ENCODE measurements at regions not wholly inside any gene's neighbourhood (a gene's known extent, or its start where the extent isn't known, plus 50 kb on each side); places are given as distances from the start of the nearest gene placed in this dataset.

DNA sequence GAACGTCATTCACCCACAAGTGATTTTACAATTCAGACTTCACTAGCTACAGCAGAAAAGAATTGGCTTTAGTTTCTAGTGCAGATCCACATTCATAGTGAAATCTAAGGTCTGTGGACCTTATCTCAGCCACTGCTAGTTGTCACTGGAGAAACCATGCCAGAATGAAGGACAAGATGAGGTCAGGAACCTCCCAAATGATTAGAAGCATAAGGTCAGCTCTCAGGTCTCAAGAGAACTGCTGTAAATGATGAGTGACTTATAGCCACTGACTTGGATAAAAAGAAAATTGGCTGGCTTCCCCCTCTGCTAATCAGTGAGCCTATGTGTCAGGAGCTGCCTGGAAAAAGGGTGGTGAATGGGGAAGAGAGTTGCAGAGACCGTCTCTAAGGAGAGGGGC lies 265.3 kb upstream of the BMP2 start:
- H3K4me1 ChIP-seq (ENCODE audit: control insufficient read depth, insufficient read depth, low read length): no peaks in the 10 kb centered on the region
- no peak overlapping the region for H3K4me3 ChIP-seq (ENCODE audit: low read depth, low read length)
- TF ChIP-seq ZNF555 (tag by site-specific recombination; conservative IDR thresholded peaks at IDR 0.05) (no peak), ZNF658 (tag by site-specific recombination; IDR thresholded peaks at IDR 0.05) (no peak)
- ChIA-PET POLR2A (no interaction called here), CTCF (interaction anchor here (0.5 kb wide), 1 partner anchor 175 kb away, joined by 4 read pairs; no protein-coding TSS in a partner anchor)
- no peak overlapping the region for H3K27ac ChIP-seq (ENCODE audit: extremely low read depth, low read depth, low read length)
- H3K36me3 ChIP-seq (ENCODE audit: control insufficient read depth in 2 of 2, insufficient read depth in 1 of 2, low read length in 2 of 2): no peaks in the 10 kb centered on the region
- no peaks in the 10 kb centered on the region for H3K9me3 ChIP-seq (ENCODE audit: control insufficient read depth, insufficient read depth, low read depth, low read length)

DNA sequence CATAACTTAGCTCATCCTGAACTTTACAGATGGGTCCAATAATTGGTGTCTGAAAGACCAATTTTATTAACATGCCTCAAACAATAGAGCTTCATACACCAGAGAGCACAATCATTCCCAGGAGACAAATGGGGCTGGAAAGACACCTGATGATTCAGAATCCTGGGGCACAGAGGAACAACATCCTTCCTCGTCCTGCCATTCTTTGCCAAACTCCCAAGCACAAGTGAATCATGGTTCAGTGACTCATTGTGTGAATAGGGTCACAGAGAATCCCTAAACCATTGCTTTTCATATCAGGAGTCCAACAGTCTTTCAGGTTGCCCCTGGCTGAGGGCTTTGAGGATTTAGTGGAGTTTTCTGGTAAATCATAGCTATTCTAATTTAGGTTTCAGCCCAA lies 266.4 kb upstream of the BMP2 start:
- Histone ChIP-seq H3K9me3 (ENCODE audit: control insufficient read depth, insufficient read depth, low read depth, low read length) (no peaks in the 10 kb centered on the region), H3K27ac (ENCODE audit: extremely low read depth, low read depth, low read length) (no peak overlapping the region), H3K4me3 (ENCODE audit: low read depth, low read length) (no peak overlapping the region), H3K36me3 (ENCODE audit: control insufficient read depth in 2 of 2, insufficient read depth in 1 of 2, low read length in 2 of 2) (no peaks in the 10 kb centered on the region), H3K4me1 (ENCODE audit: control insufficient read depth, insufficient read depth, low read length) (no peaks in the 10 kb centered on the region)
- ChIA-PET POLR2A (no interaction called here), CTCF (no interaction called here)
- no peak for TF ChIP-seq ZSCAN16 (tag by site-specific recombination; IDR thresholded peaks at IDR 0.05)
- TF ChIP-seq PRDM1 (tag by site-specific recombination; IDR thresholded peaks at IDR 0.05): no peak
- TF ChIP-seq, protein P1, sequence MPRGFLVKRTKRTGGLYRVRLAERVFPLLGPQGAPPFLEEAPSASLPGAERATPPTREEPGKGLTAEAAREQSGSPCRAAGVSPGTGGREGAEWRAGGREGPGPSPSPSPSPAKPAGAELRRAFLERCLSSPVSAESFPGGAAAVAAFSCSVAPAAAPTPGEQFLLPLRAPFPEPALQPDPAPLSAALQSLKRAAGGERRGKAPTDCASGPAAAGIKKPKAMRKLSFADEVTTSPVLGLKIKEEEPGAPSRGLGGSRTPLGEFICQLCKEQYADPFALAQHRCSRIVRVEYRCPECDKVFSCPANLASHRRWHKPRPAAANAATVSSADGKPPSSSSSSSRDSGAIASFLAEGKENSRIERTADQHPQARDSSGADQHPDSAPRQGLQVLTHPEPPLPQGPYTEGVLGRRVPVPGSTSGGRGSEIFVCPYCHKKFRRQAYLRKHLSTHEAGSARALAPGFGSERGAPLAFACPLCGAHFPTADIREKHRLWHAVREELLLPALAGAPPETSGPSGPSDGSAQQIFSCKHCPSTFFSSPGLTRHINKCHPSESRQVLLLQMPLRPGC (tag by site-specific recombination; IDR thresholded peaks at IDR 0.05): no peak
- TF ChIP-seq REPIN1 (tag by site-specific recombination; IDR thresholded peaks at IDR 0.05; ENCODE audit: low read depth): no peak
- no peak for TF ChIP-seq ZNF501 (tag by site-specific recombination; IDR thresholded peaks at IDR 0.05)

DNA sequence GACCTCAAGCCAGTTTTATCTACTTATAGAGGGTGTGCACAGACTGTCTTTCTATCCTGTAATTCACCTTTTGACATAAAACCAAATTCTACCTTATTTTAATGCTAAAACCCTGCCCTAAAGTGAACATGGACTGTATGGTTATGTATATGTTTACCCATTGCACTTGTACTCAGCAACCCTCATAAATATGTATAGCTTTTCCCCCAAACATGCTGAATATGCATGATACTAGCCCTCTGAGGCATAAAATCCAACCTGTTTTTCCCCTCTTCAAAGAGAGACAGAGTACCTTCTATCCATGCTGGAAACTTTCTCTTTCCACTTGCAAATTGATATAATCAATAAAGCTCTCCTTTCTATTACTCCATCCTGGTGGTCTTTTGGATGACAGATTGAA lies 267.9 kb upstream of the BMP2 start:
- ChIA-PET POLR2A (no interaction called here), CTCF (interaction anchor here (0.5 to 1.0 kb wide), 4 partner anchors 13 to 1603 kb away, joined by 3 to 5 read pairs (median 3); no protein-coding TSS in a partner anchor)
- Histone ChIP-seq H3K4me1 (ENCODE audit: control insufficient read depth, insufficient read depth, low read length) (no peaks in the 10 kb centered on the region), H3K36me3 (ENCODE audit: control insufficient read depth in 2 of 2, insufficient read depth in 1 of 2, low read length in 2 of 2) (no peaks in the 10 kb centered on the region), H3K4me3 (ENCODE audit: low read depth, low read length) (no peak overlapping the region), H3K9me3 (ENCODE audit: control insufficient read depth, insufficient read depth, low read depth, low read length) (no peaks in the 10 kb centered on the region), H3K27ac (ENCODE audit: extremely low read depth, low read depth, low read length) (no peak overlapping the region)
- TF ChIP-seq, protein P2, sequence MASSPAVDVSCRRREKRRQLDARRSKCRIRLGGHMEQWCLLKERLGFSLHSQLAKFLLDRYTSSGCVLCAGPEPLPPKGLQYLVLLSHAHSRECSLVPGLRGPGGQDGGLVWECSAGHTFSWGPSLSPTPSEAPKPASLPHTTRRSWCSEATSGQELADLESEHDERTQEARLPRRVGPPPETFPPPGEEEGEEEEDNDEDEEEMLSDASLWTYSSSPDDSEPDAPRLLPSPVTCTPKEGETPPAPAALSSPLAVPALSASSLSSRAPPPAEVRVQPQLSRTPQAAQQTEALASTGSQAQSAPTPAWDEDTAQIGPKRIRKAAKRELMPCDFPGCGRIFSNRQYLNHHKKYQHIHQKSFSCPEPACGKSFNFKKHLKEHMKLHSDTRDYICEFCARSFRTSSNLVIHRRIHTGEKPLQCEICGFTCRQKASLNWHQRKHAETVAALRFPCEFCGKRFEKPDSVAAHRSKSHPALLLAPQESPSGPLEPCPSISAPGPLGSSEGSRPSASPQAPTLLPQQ (tag by site-specific recombination; IDR thresholded peaks at IDR 0.05): no peak
- TF ChIP-seq GFI1B (tag by site-specific recombination; IDR thresholded peaks at IDR 0.05) (no peak), ZNF155 (tag by site-specific recombination; IDR thresholded peaks at IDR 0.05) (no peak), ZNF544 (tag by site-specific recombination; IDR thresholded peaks at IDR 0.05) (no peak), ZNF114 (tag by site-specific recombination; IDR thresholded peaks at IDR 0.05) (no peak), MZF1 (tag by site-specific recombination; IDR thresholded peaks at IDR 0.05; ENCODE audit: borderline replicate concordance) (no peak), ZNF292 (tag by site-specific recombination; IDR thresholded peaks at IDR 0.05; ENCODE audit: borderline replicate concordance, low read depth) (no peak), ZNF624 (tag by site-specific recombination; IDR thresholded peaks at IDR 0.05) (no peak)
- TF ChIP-seq, protein P3, sequence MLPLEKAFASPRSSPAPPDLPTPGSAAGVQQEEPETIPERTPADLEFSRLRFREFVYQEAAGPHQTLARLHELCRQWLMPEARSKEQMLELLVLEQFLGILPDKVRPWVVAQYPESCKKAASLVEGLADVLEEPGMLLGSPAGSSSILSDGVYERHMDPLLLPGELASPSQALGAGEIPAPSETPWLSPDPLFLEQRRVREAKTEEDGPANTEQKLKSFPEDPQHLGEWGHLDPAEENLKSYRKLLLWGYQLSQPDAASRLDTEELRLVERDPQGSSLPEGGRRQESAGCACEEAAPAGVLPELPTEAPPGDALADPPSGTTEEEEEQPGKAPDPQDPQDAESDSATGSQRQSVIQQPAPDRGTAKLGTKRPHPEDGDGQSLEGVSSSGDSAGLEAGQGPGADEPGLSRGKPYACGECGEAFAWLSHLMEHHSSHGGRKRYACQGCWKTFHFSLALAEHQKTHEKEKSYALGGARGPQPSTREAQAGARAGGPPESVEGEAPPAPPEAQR (tag by site-specific recombination; IDR thresholded peaks at IDR 0.05): no peak
